NB4 (cell line): ENCODE measurements at regions not wholly inside any gene's neighbourhood (a gene's known extent, or its start where the extent isn't known, plus 50 kb on each side); places are given as distances from the start of the nearest gene placed in this dataset.

Experiments
- CTCF ChIP-seq: IDR thresholded peaks from one replicate; pipeline ENCODE4 v1.5.1; 2012; ENCODE audit warnings: low read depth, low read length
- POLR2A ChIP-seq: IDR thresholded peaks from 2 replicates; pipeline ENCODE4 v1.6.1; 2011; ENCODE audit warnings: mild to moderate bottlenecking; ENCODE audit not compliant: insufficient read length; ENCODE audit errors: extremely low read depth
- TF ChIP-seq, protein P1 (sequence below): IDR thresholded peaks from 2 replicates; pipeline ENCODE4 v1.6.1; 2011; ENCODE audit warnings: low read depth, low read length

GRCh38 chr13:91166714-91167511, 180.6 kb upstream of the MIR17HG start:
- TF ChIP-seq POLR2A = no peak
- TF ChIP-seq CTCF = no peak
- TF ChIP-seq, protein P1, sequence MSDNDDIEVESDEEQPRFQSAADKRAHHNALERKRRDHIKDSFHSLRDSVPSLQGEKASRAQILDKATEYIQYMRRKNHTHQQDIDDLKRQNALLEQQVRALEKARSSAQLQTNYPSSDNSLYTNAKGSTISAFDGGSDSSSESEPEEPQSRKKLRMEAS = no peak
